GM23338 (cell line): ENCODE measurements at regions not wholly inside any gene's neighbourhood (a gene's known extent, or its start where the extent isn't known, plus 50 kb on each side); places are given as distances from the start of the nearest gene placed in this dataset.

Experiments
- ATAC-seq: fragments of 200-7000 bp; cut with Tn5 transposase; 3 replicates; pipeline ENCODE4 v1.9.1; 2020
- DNase-seq: peaks from one replicate; pipeline ENCODE4 v3.0.0-alpha.2; 2015; ENCODE audit warnings: low spot score
- H2AFZ ChIP-seq: fragments of 200-600 bp; sonication (generic); 2 replicates; pipeline ENCODE4 v1.8.0; 2016; ENCODE audit warnings: antibody characterized with exemption, mild to moderate bottlenecking, moderate library complexity
- H3F3A ChIP-seq: fragments of 200-600 bp; sonication (generic); replicated peaks from 2 replicates; pipeline ENCODE4 v1.8.0; 2017; ENCODE audit warnings: antibody characterized with exemption, mixed run types, low read depth
- H3K27ac ChIP-seq: fragments of 200-600 bp; sonication (generic); 2 replicates; pipeline ENCODE4 v1.6.1; 2016; ENCODE audit warnings: low read depth
- H3K27me3 ChIP-seq: fragments of 200-600 bp; sonication (generic); 2 replicates; pipeline ENCODE4 v1.8.0; 2016; ENCODE audit warnings: mild to moderate bottlenecking, mixed run types, moderate library complexity; ENCODE audit not compliant: insufficient read depth
- H3K36me3 ChIP-seq: fragments of 200-600 bp; sonication (generic); 2 replicates; pipeline ENCODE4 v1.8.0; 2016; ENCODE audit warnings: mild to moderate bottlenecking; ENCODE audit not compliant: insufficient read depth
- H3K4me1 ChIP-seq: fragments of 200-600 bp; sonication (generic); 2 replicates; pipeline ENCODE4 v1.8.0; 2016; ENCODE audit warnings: mild to moderate bottlenecking, moderate library complexity; ENCODE audit not compliant: insufficient read depth
- H3K4me2 ChIP-seq: fragments of 200-600 bp; sonication (generic); 2 replicates; pipeline ENCODE4 v1.7.1; 2017; ENCODE audit warnings: mixed run types
- H3K4me3 ChIP-seq: fragments of 200-600 bp; sonication (generic); 2 replicates; pipeline ENCODE4 v1.6.1; 2016; ENCODE audit warnings: mixed run types
- H3K79me2 ChIP-seq: fragments of 200-600 bp; sonication (generic); replicated peaks from 2 replicates; pipeline ENCODE4 v1.8.0; 2017; ENCODE audit warnings: mild to moderate bottlenecking; ENCODE audit not compliant: insufficient read depth
- H3K9me2 ChIP-seq: fragments of 200-600 bp; sonication (generic); 2 replicates; pipeline ENCODE4 v1.8.0; 2017; ENCODE audit not compliant: insufficient read depth
- H4K20me1 ChIP-seq: fragments of 200-600 bp; sonication (generic); replicated peaks from 2 replicates; pipeline ENCODE4 v1.8.0; 2017; ENCODE audit warnings: mild to moderate bottlenecking; ENCODE audit not compliant: insufficient read depth
- H3K27ac Mint-ChIP-seq: 2 replicates; pipeline ENCODE4 v1.8.0; 2020; ENCODE audit warnings: inconsistent platforms, mild to moderate bottlenecking, moderate library complexity, mixed read lengths
- H3K27me3 Mint-ChIP-seq: 3 replicates; pipeline ENCODE4 v1.8.0; 2022; ENCODE audit warnings: low read depth, mild to moderate bottlenecking, moderate library complexity, mixed read lengths, inconsistent platforms; ENCODE audit not compliant: insufficient read depth, poor library complexity
- H3K36me3 Mint-ChIP-seq: 3 replicates; pipeline ENCODE4 v1.8.0; 2021; ENCODE audit warnings: low read depth, mild to moderate bottlenecking, inconsistent platforms, moderate library complexity, mixed read lengths
- H3K4me1 Mint-ChIP-seq: 3 replicates; pipeline ENCODE4 v1.8.0; 2020; ENCODE audit warnings: mild to moderate bottlenecking, inconsistent platforms, mixed read lengths
- H3K4me3 Mint-ChIP-seq: 3 replicates; pipeline ENCODE4 v1.8.0; 2021; ENCODE audit warnings: moderate library complexity, mild to moderate bottlenecking, inconsistent platforms, mixed read lengths
- H3K9me3 Mint-ChIP-seq: 3 replicates; pipeline ENCODE4 v1.8.0; 2020; ENCODE audit warnings: moderate library complexity, mild to moderate bottlenecking, inconsistent platforms, mixed read lengths
- CREB1 ChIP-seq: fragments of 250-450 bp; sonication (Bioruptor Pico); IDR thresholded peaks from 2 replicates; pipeline ENCODE4 v1.5.0; 2020; ENCODE audit warnings: low read depth, mild to moderate bottlenecking, moderate library complexity
- EZH2 ChIP-seq: fragments of 200-600 bp; sonication (generic); IDR thresholded peaks from one replicate; pipeline ENCODE4 v1.8.0; 2017; ENCODE audit warnings: antibody characterized with exemption, mild to moderate bottlenecking, low read depth; ENCODE audit not compliant: unreplicated experiment
- EZH2phosphoT487 ChIP-seq: fragments of 200-600 bp; sonication (generic); IDR thresholded peaks from one replicate; pipeline ENCODE4 v1.8.1; 2018; ENCODE audit warnings: antibody characterized with exemption; ENCODE audit not compliant: unreplicated experiment
- JUNB ChIP-seq: IDR thresholded peaks from one replicate; pipeline ENCODE4 v1.6.1; 2016; ENCODE audit warnings: antibody characterized with exemption; ENCODE audit not compliant: unreplicated experiment
- NANOG ChIP-seq: IDR thresholded peaks from 2 replicates; pipeline ENCODE4 v1.6.1; 2016; ENCODE audit warnings: antibody characterized with exemption, borderline replicate concordance
- POLR2AphosphoS5 ChIP-seq: IDR thresholded peaks from 2 replicates; pipeline ENCODE4 v1.6.1; 2016; ENCODE audit warnings: antibody characterized with exemption, low read depth
- STAT1 ChIP-seq: IDR thresholded peaks from one replicate; pipeline ENCODE4 v1.6.1; 2016; ENCODE audit warnings: antibody characterized with exemption; ENCODE audit not compliant: unreplicated experiment
- ZNF114 ChIP-seq: fragments of 250-450 bp; sonication (Bioruptor Pico); IDR thresholded peaks from 2 replicates; pipeline ENCODE4 v1.5.0; 2020; ENCODE audit warnings: mild to moderate bottlenecking, moderate library complexity
- ZNF331 ChIP-seq: fragments of 250-450 bp; sonication (Bioruptor Pico); IDR thresholded peaks from 2 replicates; pipeline ENCODE4 v1.5.0; 2020; ENCODE audit warnings: low read depth, mild to moderate bottlenecking, moderate library complexity
- TF ChIP-seq, protein P1 (sequence below): IDR thresholded peaks from 2 replicates; pipeline ENCODE4 v1.6.1; 2016; ENCODE audit warnings: antibody characterized with exemption
- TF ChIP-seq, protein P2 (sequence below): IDR thresholded peaks from one replicate; pipeline ENCODE4 v1.6.1; 2018; ENCODE audit warnings: antibody characterized with exemption; ENCODE audit not compliant: unreplicated experiment
- TF ChIP-seq, protein P3 (sequence below), 2 experiments: fragments of 200-600 bp in 1 of 2; sonication (generic) in 1 of 2; conservative IDR thresholded peaks; 2 replicates each; pipeline versions ENCODE4 v1.5.1 to v1.6.1; 2016 to 2017; ENCODE audit warnings: antibody characterized with exemption in 2 of 2, low read depth in 2 of 2, mild to moderate bottlenecking in 2 of 2, moderate library complexity in 1 of 2
- TF ChIP-seq, protein P4 (sequence below): fragments of 250-450 bp; sonication (Bioruptor Pico); IDR thresholded peaks from 2 replicates; pipeline ENCODE4 v1.5.0; 2020; ENCODE audit warnings: mild to moderate bottlenecking, moderate library complexity

DNA sequence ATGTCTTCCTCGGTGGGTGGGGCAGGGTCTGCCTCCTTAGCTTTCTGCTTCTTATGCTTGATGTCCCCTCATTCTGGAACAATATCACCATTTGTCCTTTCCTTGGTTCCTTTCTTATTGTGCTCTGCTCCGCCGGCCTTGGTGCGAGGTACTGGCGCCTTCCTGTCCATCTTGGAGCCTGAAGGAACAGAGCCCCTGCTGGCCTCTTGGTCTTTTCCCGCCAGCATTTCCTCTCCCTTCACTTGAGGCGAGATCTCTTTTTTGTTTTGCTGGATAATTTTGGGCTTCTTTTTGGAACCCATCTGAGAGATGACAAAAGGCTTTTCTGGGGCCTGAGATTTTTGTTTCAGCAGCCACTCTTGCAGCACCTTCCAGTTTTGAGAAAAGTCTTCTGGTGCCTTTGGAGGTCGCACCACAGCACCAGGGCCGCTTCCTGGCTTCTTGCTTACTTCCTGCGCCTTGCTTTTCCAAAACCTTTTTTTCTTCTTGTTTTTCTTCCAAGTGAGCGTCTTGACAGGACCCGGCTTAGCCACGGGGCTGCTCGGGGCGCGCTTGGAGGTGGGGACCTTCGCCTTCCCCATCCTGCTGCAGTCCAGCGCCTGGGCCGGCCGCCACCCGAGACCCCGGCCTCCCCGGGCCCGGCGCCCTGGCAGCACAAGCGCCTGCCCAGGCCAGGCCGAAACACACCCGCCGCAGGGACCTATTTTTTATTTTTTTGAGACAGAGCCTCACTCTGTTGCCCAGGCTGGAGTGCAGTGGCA lies 127.1 kb downstream of the KLF13 start:
- H3K4me1 Mint-ChIP-seq, result no peaks in the 10 kb centered on the region; the same call in 1 of the 3 replicates
- 0 out of 2 replicates have a peak, but pooled peaks cover 5% of the 10 kb centered on the region for H3K9me2 ChIP-seq
- no peaks in the 10 kb centered on the region for H3F3A ChIP-seq
- peaks cover 3% of the 10 kb centered on the region for H3K27me3 Mint-ChIP-seq
- H2AFZ ChIP-seq, result 0 out of 2 replicates have a peak overlapping the region, but pooled peaks have one; percentile 43
- no peak overlapping the region for H3K4me3 ChIP-seq
- H3K4me1 ChIP-seq, result no peaks in the 10 kb centered on the region
- no peak overlapping the region for H3K4me2 ChIP-seq
- H4K20me1 ChIP-seq, result no peaks in the 10 kb centered on the region
- no peak overlapping the region for H3K4me3 Mint-ChIP-seq
- no peaks in the 10 kb centered on the region for H3K36me3 Mint-ChIP-seq
- no peaks in the 10 kb centered on the region for H3K9me3 Mint-ChIP-seq
- DNase-seq (no peak), ATAC-seq (no peak)
- H3K27ac Mint-ChIP-seq, result no peak overlapping the region
- no peaks in the 10 kb centered on the region for H3K36me3 ChIP-seq
- no peaks in the 10 kb centered on the region for H3K79me2 ChIP-seq
- TF ChIP-seq, protein P1, sequence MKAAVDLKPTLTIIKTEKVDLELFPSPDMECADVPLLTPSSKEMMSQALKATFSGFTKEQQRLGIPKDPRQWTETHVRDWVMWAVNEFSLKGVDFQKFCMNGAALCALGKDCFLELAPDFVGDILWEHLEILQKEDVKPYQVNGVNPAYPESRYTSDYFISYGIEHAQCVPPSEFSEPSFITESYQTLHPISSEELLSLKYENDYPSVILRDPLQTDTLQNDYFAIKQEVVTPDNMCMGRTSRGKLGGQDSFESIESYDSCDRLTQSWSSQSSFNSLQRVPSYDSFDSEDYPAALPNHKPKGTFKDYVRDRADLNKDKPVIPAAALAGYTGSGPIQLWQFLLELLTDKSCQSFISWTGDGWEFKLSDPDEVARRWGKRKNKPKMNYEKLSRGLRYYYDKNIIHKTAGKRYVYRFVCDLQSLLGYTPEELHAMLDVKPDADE, result no peak
- no peak for TF ChIP-seq ZNF114 (CRISPR knock-in tag)
- TF ChIP-seq, protein P2, sequence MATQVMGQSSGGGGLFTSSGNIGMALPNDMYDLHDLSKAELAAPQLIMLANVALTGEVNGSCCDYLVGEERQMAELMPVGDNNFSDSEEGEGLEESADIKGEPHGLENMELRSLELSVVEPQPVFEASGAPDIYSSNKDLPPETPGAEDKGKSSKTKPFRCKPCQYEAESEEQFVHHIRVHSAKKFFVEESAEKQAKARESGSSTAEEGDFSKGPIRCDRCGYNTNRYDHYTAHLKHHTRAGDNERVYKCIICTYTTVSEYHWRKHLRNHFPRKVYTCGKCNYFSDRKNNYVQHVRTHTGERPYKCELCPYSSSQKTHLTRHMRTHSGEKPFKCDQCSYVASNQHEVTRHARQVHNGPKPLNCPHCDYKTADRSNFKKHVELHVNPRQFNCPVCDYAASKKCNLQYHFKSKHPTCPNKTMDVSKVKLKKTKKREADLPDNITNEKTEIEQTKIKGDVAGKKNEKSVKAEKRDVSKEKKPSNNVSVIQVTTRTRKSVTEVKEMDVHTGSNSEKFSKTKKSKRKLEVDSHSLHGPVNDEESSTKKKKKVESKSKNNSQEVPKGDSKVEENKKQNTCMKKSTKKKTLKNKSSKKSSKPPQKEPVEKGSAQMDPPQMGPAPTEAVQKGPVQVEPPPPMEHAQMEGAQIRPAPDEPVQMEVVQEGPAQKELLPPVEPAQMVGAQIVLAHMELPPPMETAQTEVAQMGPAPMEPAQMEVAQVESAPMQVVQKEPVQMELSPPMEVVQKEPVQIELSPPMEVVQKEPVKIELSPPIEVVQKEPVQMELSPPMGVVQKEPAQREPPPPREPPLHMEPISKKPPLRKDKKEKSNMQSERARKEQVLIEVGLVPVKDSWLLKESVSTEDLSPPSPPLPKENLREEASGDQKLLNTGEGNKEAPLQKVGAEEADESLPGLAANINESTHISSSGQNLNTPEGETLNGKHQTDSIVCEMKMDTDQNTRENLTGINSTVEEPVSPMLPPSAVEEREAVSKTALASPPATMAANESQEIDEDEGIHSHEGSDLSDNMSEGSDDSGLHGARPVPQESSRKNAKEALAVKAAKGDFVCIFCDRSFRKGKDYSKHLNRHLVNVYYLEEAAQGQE, result no peak
- no peak for TF ChIP-seq CREB1 (CRISPR knock-in tag)
- TF ChIP-seq NANOG, result no peak
- no peak for TF ChIP-seq EZH2
- TF ChIP-seq ZNF331 (CRISPR knock-in tag), result no peak
- TF ChIP-seq, protein P3, sequence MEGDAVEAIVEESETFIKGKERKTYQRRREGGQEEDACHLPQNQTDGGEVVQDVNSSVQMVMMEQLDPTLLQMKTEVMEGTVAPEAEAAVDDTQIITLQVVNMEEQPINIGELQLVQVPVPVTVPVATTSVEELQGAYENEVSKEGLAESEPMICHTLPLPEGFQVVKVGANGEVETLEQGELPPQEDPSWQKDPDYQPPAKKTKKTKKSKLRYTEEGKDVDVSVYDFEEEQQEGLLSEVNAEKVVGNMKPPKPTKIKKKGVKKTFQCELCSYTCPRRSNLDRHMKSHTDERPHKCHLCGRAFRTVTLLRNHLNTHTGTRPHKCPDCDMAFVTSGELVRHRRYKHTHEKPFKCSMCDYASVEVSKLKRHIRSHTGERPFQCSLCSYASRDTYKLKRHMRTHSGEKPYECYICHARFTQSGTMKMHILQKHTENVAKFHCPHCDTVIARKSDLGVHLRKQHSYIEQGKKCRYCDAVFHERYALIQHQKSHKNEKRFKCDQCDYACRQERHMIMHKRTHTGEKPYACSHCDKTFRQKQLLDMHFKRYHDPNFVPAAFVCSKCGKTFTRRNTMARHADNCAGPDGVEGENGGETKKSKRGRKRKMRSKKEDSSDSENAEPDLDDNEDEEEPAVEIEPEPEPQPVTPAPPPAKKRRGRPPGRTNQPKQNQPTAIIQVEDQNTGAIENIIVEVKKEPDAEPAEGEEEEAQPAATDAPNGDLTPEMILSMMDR (conservative IDR thresholded peaks at IDR 0.05; ENCODE audit: low read depth in 2 of 2), result no peak
- TF ChIP-seq, protein P4, sequence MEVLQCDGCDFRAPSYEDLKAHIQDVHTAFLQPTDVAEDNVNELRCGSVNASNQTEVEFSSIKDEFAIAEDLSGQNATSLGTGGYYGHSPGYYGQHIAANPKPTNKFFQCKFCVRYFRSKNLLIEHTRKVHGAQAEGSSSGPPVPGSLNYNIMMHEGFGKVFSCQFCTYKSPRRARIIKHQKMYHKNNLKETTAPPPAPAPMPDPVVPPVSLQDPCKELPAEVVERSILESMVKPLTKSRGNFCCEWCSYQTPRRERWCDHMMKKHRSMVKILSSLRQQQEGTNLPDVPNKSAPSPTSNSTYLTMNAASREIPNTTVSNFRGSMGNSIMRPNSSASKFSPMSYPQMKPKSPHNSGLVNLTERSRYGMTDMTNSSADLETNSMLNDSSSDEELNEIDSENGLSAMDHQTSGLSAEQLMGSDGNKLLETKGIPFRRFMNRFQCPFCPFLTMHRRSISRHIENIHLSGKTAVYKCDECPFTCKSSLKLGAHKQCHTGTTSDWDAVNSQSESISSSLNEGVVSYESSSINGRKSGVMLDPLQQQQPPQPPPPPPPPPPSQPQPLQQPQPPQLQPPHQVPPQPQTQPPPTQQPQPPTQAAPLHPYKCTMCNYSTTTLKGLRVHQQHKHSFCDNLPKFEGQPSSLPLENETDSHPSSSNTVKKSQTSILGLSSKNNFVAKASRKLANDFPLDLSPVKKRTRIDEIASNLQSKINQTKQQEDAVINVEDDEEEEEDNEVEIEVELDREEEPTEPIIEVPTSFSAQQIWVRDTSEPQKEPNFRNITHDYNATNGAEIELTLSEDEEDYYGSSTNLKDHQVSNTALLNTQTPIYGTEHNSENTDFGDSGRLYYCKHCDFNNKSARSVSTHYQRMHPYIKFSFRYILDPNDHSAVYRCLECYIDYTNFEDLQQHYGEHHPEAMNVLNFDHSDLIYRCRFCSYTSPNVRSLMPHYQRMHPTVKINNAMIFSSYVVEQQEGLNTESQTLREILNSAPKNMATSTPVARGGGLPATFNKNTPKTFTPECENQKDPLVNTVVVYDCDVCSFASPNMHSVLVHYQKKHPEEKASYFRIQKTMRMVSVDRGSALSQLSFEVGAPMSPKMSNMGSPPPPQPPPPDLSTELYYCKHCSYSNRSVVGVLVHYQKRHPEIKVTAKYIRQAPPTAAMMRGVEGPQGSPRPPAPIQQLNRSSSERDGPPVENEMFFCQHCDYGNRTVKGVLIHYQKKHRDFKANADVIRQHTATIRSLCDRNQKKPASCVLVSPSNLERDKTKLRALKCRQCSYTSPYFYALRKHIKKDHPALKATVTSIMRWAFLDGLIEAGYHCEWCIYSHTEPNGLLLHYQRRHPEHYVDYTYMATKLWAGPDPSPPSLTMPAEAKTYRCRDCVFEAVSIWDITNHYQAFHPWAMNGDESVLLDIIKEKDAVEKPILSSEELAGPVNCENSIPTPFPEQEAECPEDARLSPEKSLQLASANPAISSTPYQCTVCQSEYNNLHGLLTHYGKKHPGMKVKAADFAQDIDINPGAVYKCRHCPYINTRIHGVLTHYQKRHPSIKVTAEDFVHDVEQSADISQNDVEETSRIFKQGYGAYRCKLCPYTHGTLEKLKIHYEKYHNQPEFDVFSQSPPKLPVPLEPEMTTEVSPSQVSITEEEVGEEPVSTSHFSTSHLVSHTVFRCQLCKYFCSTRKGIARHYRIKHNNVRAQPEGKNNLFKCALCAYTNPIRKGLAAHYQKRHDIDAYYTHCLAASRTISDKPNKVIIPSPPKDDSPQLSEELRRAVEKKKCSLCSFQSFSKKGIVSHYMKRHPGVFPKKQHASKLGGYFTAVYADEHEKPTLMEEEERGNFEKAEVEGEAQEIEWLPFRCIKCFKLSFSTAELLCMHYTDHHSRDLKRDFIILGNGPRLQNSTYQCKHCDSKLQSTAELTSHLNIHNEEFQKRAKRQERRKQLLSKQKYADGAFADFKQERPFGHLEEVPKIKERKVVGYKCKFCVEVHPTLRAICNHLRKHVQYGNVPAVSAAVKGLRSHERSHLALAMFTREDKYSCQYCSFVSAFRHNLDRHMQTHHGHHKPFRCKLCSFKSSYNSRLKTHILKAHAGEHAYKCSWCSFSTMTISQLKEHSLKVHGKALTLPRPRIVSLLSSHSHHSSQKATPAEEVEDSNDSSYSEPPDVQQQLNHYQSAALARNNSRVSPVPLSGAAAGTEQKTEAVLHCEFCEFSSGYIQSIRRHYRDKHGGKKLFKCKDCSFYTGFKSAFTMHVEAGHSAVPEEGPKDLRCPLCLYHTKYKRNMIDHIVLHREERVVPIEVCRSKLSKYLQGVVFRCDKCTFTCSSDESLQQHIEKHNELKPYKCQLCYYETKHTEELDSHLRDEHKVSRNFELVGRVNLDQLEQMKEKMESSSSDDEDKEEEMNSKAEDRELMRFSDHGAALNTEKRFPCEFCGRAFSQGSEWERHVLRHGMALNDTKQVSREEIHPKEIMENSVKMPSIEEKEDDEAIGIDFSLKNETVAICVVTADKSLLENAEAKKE (CRISPR knock-in tag), result no peak
- no peak for TF ChIP-seq EZH2phosphoT487
- no peak for TF ChIP-seq POLR2AphosphoS5
- no peak for TF ChIP-seq STAT1
- no peak for TF ChIP-seq JUNB
- no peaks in the 10 kb centered on the region for H3K27me3 ChIP-seq
- H3K27ac ChIP-seq, result no peak overlapping the region
